HUDEP-2 (cell line): ENCODE measurements at regions not wholly inside any gene's neighbourhood (a gene's known extent, or its start where the extent isn't known, plus 50 kb on each side); places are given as distances from the start of the nearest gene placed in this dataset.
"Not testable (repeated sequence)": the region's sequence is repeated elsewhere in the genome, so short reads cannot be mapped to it uniquely, and the experiment has no call there.

ENCODE experiments used
- DNase-seq, 76 experiments: peaks; one replicate each; lab custom pipeline; 2025; ENCODE audit not compliant: unreplicated experiment in 76 of 76; lab: John Stamatoyannopoulos, UW

- not testable (repeated sequence) for DNase-seq
These were observed 1128.2 kb downstream of the UQCRFS1 start for GRCh38 chr19:28084659-28085157.

DNA sequence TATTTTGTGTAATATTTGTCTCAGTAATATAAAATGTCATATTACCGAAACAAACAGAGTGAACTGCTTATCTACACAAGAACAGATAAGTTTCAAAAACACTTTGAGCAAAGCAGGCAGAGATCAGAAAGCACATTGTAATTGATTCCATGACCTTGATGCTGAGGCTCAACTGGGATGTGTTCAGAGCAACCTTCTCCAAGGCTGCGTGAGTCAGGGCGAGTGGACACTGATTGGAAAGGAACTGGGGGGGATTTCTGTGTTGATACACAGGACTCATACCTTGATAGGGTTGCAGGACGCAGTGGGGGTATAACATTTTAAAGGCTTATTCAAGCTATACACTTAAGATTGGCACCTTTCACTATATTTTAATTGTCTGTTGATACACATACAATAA, 1136.3 kb downstream of the UQCRFS1 start:
- DNase-seq: no peak

- DNase-seq: no peak
These were observed 1137.7 kb downstream of the UQCRFS1 start for GRCh38 chr19:28075229-28075628.

GRCh38 chr19:28074773-28075172, 1138.2 kb downstream of the UQCRFS1 start:
- DNase-seq: no peak

GRCh38 chr19:28067882-28068281, 1145.1 kb downstream of the UQCRFS1 start:
- DNase-seq: no peak

GRCh38 chr19:28066988-28067387, 1146.0 kb downstream of the UQCRFS1 start:
- DNase-seq: no peak

- DNase-seq: no peak
These were observed 1146.8 kb downstream of the UQCRFS1 start for GRCh38 chr19:28066161-28066560.

DNA sequence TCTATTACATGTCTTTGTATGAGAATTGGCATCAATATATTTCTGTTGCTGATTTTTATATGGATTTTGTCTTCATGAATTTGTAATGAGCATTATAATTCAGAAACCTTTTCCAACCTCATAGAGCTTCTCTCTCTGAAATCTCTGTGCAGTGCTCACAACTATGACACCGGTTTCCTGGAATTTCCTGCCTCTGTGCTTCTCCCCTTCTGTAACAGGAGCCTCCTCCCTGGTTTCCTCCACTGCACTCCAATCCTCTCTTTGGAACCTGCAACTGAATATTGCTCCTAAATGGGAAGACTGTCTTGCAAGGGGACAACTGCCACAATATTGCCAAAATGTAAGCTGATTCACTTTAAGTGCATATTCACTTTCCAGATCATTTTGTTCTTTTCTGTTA, 1147.9 kb downstream of the UQCRFS1 start:
- DNase-seq: no peak

DNA sequence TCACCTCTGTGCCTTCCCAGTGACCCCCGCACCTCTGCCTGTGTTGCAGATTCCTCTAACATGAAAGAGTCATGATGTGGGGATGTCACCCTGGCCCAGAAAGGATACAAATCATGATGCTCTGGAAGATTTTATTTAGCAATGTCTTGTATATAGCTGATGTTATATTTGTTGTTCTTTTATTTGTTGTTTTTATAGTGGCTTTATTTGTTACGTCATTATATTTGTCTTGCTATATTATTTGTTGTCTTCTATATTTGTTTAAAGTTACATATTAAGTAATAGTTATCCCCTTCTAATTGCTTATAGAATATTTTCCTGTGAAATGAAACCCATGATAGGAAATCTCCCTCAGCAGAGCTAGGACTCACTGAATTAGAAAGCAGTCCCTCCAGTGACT, 1149.2 kb downstream of the UQCRFS1 start:
- no peak for DNase-seq

DNA sequence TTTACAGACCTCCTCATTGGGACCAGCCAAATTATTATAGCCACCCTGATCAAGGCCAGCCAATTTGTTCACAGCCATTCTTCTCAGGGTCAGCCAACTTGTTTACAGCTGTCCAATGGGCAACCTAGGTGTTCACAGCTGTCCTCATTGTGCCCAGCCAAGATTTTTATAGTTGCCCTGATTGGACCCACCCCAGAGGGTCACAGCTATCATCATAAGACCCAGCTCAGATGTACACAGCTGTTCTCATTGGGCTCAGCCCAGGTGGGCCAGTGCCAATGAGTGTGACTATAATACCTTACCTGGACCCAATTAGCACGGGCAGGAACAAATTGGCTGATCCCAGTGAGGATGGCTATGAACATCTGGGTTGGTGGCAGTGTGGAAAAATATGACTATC, 1151.8 kb downstream of the UQCRFS1 start:
- no peak for DNase-seq

DNA sequence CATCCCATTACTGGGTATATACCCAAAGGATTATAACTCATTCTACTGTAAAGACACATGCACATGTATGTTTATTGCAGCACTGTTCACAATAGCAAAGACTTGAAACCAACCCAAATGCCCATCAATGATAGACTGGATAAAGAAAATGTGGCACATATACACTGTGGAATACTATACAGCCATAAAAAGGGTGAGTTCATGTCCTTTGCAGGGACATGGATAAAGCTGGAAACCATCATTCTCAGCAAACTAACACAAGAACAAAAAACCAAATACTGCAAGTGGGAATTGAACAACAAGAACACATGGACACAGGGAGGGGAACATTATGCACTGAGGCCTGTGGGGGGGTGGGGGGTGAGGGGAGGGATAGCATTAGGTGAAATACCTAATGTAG, 1155.9 kb downstream of the UQCRFS1 start:
- DNase-seq: not testable (repeated sequence)

DNA sequence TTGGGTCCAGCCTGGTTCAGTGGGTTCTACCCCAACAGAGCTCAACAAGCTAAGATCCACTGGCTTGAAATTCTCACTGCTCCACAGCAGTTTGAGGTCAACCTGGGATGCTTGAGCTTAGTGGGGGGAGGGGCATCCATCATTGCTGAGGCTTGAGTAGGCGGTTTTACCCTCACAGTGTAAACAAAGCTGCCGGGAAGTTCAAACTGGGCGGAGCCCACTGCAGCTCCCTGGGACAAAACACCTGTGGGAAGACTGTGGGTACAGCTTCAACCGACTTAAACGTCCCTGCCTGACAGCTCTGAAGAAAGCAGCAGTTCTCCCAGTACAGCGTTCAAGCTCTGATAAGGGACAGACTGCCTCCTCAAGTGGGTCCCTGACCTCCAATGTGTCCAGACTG, 1161.9 kb downstream of the UQCRFS1 start:
- DNase-seq: no peak

DNA sequence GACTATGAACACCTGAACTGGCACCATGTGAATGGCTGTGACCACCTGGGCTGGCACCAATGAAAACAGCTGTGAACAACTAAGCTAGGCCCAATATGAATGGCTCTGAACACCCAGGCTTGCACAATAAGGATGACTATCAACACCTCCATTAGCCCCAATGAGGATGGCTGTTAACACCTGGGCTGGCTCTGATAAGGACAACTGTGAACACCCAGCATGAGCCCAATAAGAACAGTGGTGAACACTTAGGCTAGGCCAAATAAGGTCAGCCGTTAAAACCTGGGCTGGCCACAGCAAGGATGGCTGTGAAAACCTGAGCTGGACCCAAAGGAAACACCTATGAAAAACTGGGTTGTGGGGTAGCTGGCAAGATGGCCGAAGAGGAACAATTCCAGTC, 1163.1 kb downstream of the UQCRFS1 start:
- no peak for DNase-seq

DNA sequence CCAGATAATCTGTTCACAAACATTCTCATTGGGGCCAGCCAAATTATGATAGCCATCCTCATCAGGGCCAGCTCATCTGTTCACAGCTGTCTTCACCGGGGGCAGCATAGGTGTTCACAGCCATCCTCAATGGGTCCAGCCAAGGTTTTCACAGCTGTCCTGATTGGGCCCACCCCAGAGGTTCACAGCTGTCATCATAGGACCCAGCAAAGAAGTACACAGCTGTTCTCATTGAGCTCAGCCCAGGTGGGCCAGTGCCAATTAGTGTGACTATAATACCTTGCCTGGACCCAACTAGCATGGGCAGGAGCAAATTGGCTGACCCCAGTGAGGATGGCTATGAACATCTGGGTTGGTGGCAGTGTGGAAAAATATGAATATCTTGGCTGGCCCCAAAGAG, 1166.0 kb downstream of the UQCRFS1 start:
- DNase-seq: no peak

GRCh38 chr19:28045621-28046020, 1167.3 kb downstream of the UQCRFS1 start:
- DNase-seq: no peak

GRCh38 chr19:28044477-28044876, 1168.5 kb downstream of the UQCRFS1 start:
- no peak for DNase-seq

GRCh38 chr19:28042516-28042915, 1170.4 kb downstream of the UQCRFS1 start:
- DNase-seq: no peak

DNA sequence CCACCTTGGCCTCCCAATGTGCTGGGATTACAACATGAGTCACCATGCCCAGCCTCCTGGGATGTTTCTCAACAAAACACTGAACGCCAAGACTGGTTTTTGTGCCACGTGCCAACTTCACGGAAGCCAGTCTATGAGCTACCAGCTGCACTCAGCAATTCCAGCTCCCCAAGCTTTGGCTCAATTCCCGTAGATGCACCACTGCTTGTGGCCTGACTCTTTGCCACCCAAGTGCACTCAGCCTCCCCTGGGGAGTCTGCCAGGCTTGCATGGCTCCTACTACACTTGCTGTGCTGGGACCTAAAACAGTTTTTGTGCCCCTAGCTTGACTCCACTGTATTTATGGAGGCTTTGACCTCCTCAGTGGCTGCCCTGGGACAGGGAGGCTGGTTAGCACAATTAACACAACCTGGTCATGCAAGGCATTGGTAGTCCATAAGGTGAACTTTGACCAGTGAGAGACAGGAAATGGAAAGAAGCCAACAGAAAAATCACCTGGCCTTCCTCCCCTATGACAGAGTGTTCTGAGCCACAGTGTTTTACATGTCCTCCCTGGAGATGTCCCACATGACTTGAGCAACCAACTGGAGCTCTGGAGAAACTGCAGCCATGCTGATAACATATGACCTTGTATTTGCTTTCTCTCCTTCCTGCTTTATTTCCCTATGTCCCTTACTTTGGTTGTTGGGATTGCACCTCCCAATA, 1173.1 kb downstream of the UQCRFS1 start:
- no peak for DNase-seq

- no peak for DNase-seq
These were observed 1175.8 kb downstream of the UQCRFS1 start for GRCh38 chr19:28037186-28037585.

- DNase-seq: no peak
These were observed 1176.5 kb downstream of the UQCRFS1 start for GRCh38 chr19:28036486-28036885.

DNA sequence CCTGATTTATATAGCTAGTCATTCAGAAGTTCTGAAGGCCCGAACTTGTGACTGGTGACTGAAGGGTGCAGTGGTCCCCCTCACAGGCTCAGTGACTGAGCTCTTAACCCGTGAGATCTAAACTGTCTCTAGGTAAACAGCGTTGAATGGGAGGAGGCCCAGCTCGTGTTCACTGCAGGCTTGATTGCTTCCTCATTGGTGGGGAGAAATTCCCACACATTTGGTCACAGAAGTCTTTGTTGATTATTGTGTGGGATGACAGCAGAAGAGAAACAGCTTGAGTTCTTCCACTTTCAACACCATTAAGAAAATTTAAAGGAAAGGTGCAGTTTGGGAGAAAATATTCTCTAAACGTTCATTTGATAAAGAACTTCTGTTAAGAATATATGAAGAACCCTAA, 1178.0 kb downstream of the UQCRFS1 start:
- no peak for DNase-seq

GRCh38 chr19:28028881-28029444, 1184.0 kb downstream of the UQCRFS1 start:
- DNase-seq: no peak
